Mesendoderm (in vitro differentiated cells): ENCODE measurements at regions not wholly inside any gene's neighbourhood (a gene's known extent, or its start where the extent isn't known, plus 50 kb on each side); places are given as distances from the start of the nearest gene placed in this dataset.
A peak's percentile ranks its signal among the peaks of the same experiment; 100 is the strongest.

Experiments
- DNase-seq: peaks from one replicate; pipeline ENCODE4 v3.0.0; 2013
- H2AK5ac ChIP-seq: 2 replicates; pipeline ENCODE4 v1.6.1; 2013; ENCODE audit warnings: low read length, inconsistent platforms
- H2BK120ac ChIP-seq: 2 replicates; pipeline ENCODE4 v1.6.1; 2013; ENCODE audit warnings: low read depth, mild to moderate bottlenecking, low read length, moderate library complexity, mixed read lengths
- H2BK15ac ChIP-seq: replicated peaks from 2 replicates; pipeline ENCODE4 v1.6.1; 2013; ENCODE audit warnings: low read depth, mild to moderate bottlenecking, moderate library complexity
- H2BK5ac ChIP-seq: 2 replicates; pipeline ENCODE4 v1.6.1; 2013; ENCODE audit warnings: low read length, inconsistent platforms
- H3K18ac ChIP-seq: 2 replicates; pipeline ENCODE4 v1.6.1; 2013; ENCODE audit warnings: mild to moderate bottlenecking, low read length, mixed read lengths
- H3K23ac ChIP-seq: one replicate; pipeline ENCODE4 v1.6.1; 2013; ENCODE audit warnings: low read length
- H3K27ac ChIP-seq: 2 replicates; pipeline ENCODE4 v1.5.1; 2013; ENCODE audit warnings: low read depth, mild to moderate bottlenecking, inconsistent platforms, low read length, moderate library complexity
- H3K27me3 ChIP-seq: 2 replicates; pipeline ENCODE4 v1.6.1; 2013; ENCODE audit warnings: low read length, control low read depth, mild to moderate bottlenecking, inconsistent platforms; ENCODE audit not compliant: insufficient read depth, poor library complexity
- H3K36me3 ChIP-seq: 2 replicates; pipeline ENCODE4 v1.6.1; 2013; ENCODE audit warnings: low read length, inconsistent platforms; ENCODE audit not compliant: control insufficient read depth, insufficient read depth
- H3K4ac ChIP-seq: one replicate; pipeline ENCODE4 v1.6.1; 2013; ENCODE audit warnings: low read depth, mild to moderate bottlenecking, low read length, moderate library complexity
- H3K4me1 ChIP-seq: 2 replicates; pipeline ENCODE4 v1.6.1; 2013; ENCODE audit warnings: low read depth, low read length, inconsistent platforms; ENCODE audit not compliant: control insufficient read depth
- H3K4me2 ChIP-seq: 2 replicates; pipeline ENCODE4 v1.6.1; 2013; ENCODE audit warnings: low read length
- H3K4me3 ChIP-seq: 2 replicates; pipeline ENCODE4 v1.5.1; 2013; ENCODE audit warnings: mild to moderate bottlenecking, low read length
- H3K56ac ChIP-seq: one replicate; pipeline ENCODE4 v1.6.1; 2013; ENCODE audit warnings: low read length
- H3K79me1 ChIP-seq: 2 replicates; pipeline ENCODE4 v1.6.1; 2013; ENCODE audit warnings: low read length, inconsistent platforms
- H3K79me2 ChIP-seq: 2 replicates; pipeline ENCODE4 v1.6.1; 2013; ENCODE audit warnings: mild to moderate bottlenecking, low read length; ENCODE audit not compliant: control insufficient read depth, insufficient read depth
- H3K9ac ChIP-seq: 2 replicates; pipeline ENCODE4 v1.6.1; 2013; ENCODE audit warnings: low read length, inconsistent platforms
- H4K5ac ChIP-seq: one replicate; pipeline ENCODE4 v1.6.1; 2013; ENCODE audit warnings: low read length
- H4K8ac ChIP-seq: one replicate; pipeline ENCODE4 v1.6.1; 2013; ENCODE audit warnings: low read depth, mild to moderate bottlenecking, control low read depth, low read length, moderate library complexity
- WGBS: extraction: QIAGEN DNeasy Blood & Tissue Kit; methylation state at CpG from one replicate; pipeline ENCODE4 v1.1.7; 2013; ENCODE audit warnings: low lambda C conversion rate, missing lambda C conversion rate; ENCODE audit not compliant: insufficient coverage; ENCODE audit errors: extremely low coverage; 5-methylcytosine and 5-hydroxymethylcytosine counted together

DNA sequence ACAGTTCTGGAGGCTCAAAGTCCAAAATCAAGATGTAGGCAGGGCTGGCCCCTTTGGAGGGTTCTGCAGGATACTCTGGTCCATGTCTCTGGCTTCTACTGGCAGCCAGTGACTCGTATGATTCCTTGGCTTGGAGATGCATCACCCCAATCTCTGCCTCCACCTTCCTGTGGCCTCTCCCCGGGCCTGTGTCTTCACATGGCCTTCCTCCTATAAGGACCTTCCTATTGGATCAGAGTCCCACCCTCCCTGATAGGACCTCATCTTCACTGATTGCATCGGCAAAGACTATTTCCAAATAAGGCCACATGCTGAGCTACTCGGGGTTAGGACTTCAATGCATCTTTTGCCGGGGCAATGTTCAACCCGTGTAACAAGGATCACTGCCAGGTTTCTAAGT lies 509.0 kb downstream of the CD83 start:
- no peaks in the 10 kb centered on the region for H3K79me1 ChIP-seq
- no peak for DNase-seq
- no peaks in the 10 kb centered on the region for H3K79me2 ChIP-seq
- H2BK5ac ChIP-seq: no peak overlapping the region
- no peak overlapping the region for H3K4me2 ChIP-seq
- H2AK5ac ChIP-seq: no peak overlapping the region
- H3K23ac ChIP-seq: no peak overlapping the region
- H4K8ac ChIP-seq: no peak overlapping the region
- WGBS: no CpG with 5 or more reads among the region's 6 CpGs
- H3K4me3 ChIP-seq: no peak overlapping the region
- peaks cover 2% of the 10 kb centered on the region for H3K4me1 ChIP-seq
- no peak overlapping the region for H3K9ac ChIP-seq
- no peak overlapping the region for H3K56ac ChIP-seq
- no peak overlapping the region for H3K4ac ChIP-seq
- no peak overlapping the region for H4K5ac ChIP-seq
- H2BK15ac ChIP-seq: no peak overlapping the region
- no peak overlapping the region for H3K18ac ChIP-seq
- H3K36me3 ChIP-seq: no peaks in the 10 kb centered on the region
- no peak overlapping the region for H2BK120ac ChIP-seq
- no peak overlapping the region for H3K27ac ChIP-seq
- H3K27me3 ChIP-seq: no peaks in the 10 kb centered on the region

DNA sequence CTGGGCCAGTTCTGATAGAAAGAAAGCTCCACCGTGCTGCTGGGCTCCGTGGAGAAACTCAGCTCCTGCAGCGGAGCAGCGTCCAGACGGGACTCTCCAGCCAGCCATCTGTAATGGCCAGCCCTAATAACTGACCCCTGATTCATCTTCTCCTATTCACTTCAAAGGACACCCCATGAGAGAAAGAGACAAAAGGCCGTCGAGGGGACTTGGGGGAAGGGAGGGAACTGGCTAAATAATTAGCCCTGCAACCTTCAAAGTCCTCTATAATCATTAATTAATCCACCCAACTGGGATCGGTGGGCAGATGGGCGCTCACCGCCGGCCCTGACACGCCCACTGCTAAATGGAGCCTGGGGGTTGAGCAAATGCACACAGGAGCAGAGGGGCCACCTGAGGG lies 512.4 kb downstream of the CD83 start:
- no peak overlapping the region for H3K4me3 ChIP-seq
- no peak overlapping the region for H3K56ac ChIP-seq
- H3K4ac ChIP-seq: no peak overlapping the region
- no peak overlapping the region for H3K4me2 ChIP-seq
- H2BK5ac ChIP-seq: no peak overlapping the region
- no peaks in the 10 kb centered on the region for H3K36me3 ChIP-seq
- H3K9ac ChIP-seq: no peak overlapping the region
- no peak overlapping the region for H2BK120ac ChIP-seq
- no peak overlapping the region for H3K23ac ChIP-seq
- no peak for DNase-seq
- H2AK5ac ChIP-seq: no peak overlapping the region
- no peak overlapping the region for H3K18ac ChIP-seq
- H4K8ac ChIP-seq: no peak overlapping the region
- H3K27ac ChIP-seq: no peak overlapping the region
- H4K5ac ChIP-seq: no peak overlapping the region
- H3K79me1 ChIP-seq: no peaks in the 10 kb centered on the region
- WGBS: no CpG with 5 or more reads among the region's 12 CpGs
- no peaks in the 10 kb centered on the region for H3K79me2 ChIP-seq
- H3K4me1 ChIP-seq: no peaks in the 10 kb centered on the region
- H3K27me3 ChIP-seq: no peaks in the 10 kb centered on the region
- H2BK15ac ChIP-seq: no peak overlapping the region

DNA sequence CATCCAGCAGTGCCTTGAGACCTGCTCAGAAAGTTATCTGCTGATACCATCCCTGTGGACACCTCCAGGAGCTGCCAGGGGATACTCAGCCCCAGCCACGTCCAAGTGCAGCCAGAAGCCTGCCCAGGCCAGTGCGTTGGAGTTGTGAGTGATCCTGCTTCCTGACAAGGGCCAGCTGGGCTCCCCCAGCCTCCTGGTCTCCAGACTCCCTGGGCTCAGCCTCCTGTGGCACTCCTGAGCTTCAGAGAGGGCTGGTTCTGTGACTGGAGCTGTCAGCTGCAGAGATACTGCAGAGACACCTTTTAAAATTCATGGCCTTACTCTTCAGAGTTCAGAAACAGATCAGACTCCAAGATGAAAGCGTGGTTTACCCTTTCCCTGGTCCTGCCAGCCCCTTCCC lies 515.9 kb downstream of the CD83 start:
- Histone ChIP-seq H3K23ac (no peak overlapping the region), H3K9ac (no peak overlapping the region), H3K56ac (no peak overlapping the region), H3K4me3 (no peak overlapping the region), H4K5ac (no peak overlapping the region), H4K8ac (no peak overlapping the region), H2BK5ac (no peak overlapping the region), H3K18ac (no peak overlapping the region), H3K4me2 (no peak overlapping the region), H2BK15ac (no peak overlapping the region), H3K27me3 (no peaks in the 10 kb centered on the region), H3K79me2 (no peaks in the 10 kb centered on the region), H3K79me1 (no peaks in the 10 kb centered on the region), H2BK120ac (no peak overlapping the region), H2AK5ac (no peak overlapping the region), H3K4ac (no peak overlapping the region), H3K36me3 (no peaks in the 10 kb centered on the region), H3K27ac (no peak overlapping the region), H3K4me1 (no peaks in the 10 kb centered on the region)
- no CpG with 5 or more reads among the region's 3 CpGs for WGBS
- DNase-seq: no peak

DNA sequence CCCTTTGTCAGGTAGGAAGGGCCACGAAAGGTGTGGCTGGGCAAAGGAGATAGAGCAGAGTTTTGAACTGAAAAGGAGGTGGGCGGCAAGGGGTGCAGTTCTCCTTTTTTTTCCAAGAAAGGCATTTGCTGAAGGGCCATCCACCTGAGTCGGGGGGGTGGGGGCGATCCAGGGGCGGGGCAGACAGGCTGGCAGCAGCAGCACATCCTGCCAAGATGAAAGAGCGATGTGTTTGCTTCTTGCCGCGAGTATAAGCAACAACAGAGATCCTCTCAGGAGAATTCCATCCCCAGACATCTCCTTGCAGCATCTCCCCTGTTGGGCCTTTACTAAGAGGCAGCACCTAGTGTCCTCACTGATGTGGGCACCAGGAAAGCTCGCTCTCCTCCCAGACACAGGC lies 516.5 kb downstream of the CD83 start:
- no peak overlapping the region for H2BK120ac ChIP-seq
- H2AK5ac ChIP-seq: no peak overlapping the region
- peak overlapping the region; percentile 72 for H3K4ac ChIP-seq
- peaks cover 1% of the 10 kb centered on the region for H3K4me1 ChIP-seq
- H3K36me3 ChIP-seq: no peaks in the 10 kb centered on the region
- no peak overlapping the region for H3K4me2 ChIP-seq
- H3K27me3 ChIP-seq: no peaks in the 10 kb centered on the region
- WGBS: no CpG with 5 or more reads among the region's 9 CpGs
- no peak overlapping the region for H2BK5ac ChIP-seq
- H3K79me1 ChIP-seq: no peaks in the 10 kb centered on the region
- H3K79me2 ChIP-seq: no peaks in the 10 kb centered on the region
- no peak overlapping the region for H4K8ac ChIP-seq
- H2BK15ac ChIP-seq: no peak overlapping the region
- no peak overlapping the region for H3K56ac ChIP-seq
- no peak for DNase-seq
- no peak overlapping the region for H3K23ac ChIP-seq
- no peak overlapping the region for H3K9ac ChIP-seq
- no peak overlapping the region for H3K27ac ChIP-seq
- H3K4me3 ChIP-seq: no peak overlapping the region
- H3K18ac ChIP-seq: no peak overlapping the region
- no peak overlapping the region for H4K5ac ChIP-seq

DNA sequence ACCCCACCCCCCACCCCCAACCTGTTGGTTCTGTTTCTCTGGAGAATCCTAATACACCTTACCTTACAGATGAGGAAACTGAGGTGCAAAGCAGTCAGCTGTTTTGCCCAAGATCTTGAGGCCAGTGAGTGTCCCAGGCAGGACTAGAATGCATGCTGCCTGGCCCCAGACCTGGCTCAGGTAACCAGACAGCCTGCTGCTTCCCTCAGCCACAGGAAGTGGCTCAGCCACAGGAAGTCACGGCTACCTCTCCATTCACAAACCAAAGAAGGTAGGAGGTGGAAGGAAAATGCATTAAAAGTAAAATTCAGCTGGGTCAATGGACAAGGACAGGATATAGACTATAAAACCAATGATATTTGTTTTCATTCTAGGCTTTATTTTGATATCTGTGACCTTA lies 517.6 kb downstream of the CD83 start:
- Histone ChIP-seq H3K56ac (no peak overlapping the region), H3K4me1 (peaks cover 8% of the 10 kb centered on the region), H3K79me1 (no peaks in the 10 kb centered on the region), H4K8ac (no peak overlapping the region), H3K79me2 (no peaks in the 10 kb centered on the region), H2BK120ac (no peak overlapping the region), H2BK5ac (no peak overlapping the region), H3K9ac (no peak overlapping the region), H3K4ac (no peak overlapping the region), H3K27ac (no peak overlapping the region), H3K23ac (no peak overlapping the region), H3K18ac (peak overlapping the region; percentile 61), H2AK5ac (no peak overlapping the region), H3K27me3 (no peaks in the 10 kb centered on the region), H4K5ac (no peak overlapping the region), H3K4me2 (no peak overlapping the region), H2BK15ac (no peak overlapping the region), H3K4me3 (no peak overlapping the region), H3K36me3 (no peaks in the 10 kb centered on the region)
- DNase-seq: peak; percentile 44
- WGBS: no CpG with 5 or more reads among the region's 1 CpG

DNA sequence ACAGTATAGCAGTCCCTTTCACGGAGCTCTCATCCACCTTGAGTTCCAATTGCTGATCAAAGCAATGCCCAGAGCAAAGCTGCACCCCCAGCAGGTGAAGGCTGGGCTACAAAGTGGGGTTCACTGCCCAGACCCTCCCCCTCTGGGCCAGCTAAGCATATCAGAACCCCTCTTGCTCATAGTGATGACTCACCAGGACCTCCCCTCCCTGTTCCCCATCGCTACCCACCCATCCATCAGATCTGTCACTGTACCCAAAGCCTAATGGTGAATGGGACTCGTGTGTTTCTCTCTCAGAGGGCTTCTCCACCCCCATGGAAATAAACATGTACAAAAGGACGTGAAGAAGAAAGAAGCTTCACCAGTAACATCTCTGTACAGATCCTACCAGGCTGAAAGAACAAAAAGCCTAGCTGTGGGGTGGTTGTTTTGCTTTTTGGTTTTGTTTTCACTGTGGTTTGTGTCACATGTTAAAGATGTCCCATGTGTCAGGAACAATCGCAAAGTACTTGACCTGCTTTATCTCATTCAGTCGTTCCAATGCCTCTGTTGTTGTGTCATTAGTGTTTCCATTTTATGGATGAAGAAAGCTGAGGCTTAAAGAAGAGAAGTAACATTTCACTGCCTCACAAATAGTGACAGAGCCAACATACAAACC lies 518.5 kb downstream of the CD83 start:
- Histone ChIP-seq H3K4me1 (peaks cover 12% of the 10 kb centered on the region), H3K4me2 (no peak overlapping the region), H3K79me2 (no peaks in the 10 kb centered on the region), H3K23ac (no peak overlapping the region), H3K27me3 (no peaks in the 10 kb centered on the region), H4K5ac (no peak overlapping the region), H3K4ac (no peak overlapping the region), H3K36me3 (no peaks in the 10 kb centered on the region), H3K79me1 (no peaks in the 10 kb centered on the region), H3K9ac (no peak overlapping the region), H3K18ac (no peak overlapping the region), H3K4me3 (no peak overlapping the region), H2BK15ac (no peak overlapping the region), H3K27ac (no peak overlapping the region), H3K56ac (no peak overlapping the region), H2BK120ac (no peak overlapping the region), H2BK5ac (peak overlapping the region; percentile 13), H2AK5ac (peak overlapping the region; percentile 31), H4K8ac (no peak overlapping the region)
- DNase-seq: no peak
- no CpG with 5 or more reads among the region's 6 CpGs for WGBS
